ENCODE measurements at regions not wholly inside any gene's neighbourhood (a gene's known extent, or its start where the extent isn't known, plus 50 kb on each side); places are given as distances from the start of the nearest gene placed in this dataset.

- POLR2A ChIA-PET (ENCODE audit: unreplicated experiment) = interaction anchor here (0.6 to 0.7 kb wide), 3 partner anchors 20 to 954 kb away, joined by 4 to 6 read pairs (median 5); no protein-coding TSS in a partner anchor
- H3K79me2 ChIP-seq (ENCODE audit: low read depth) = no peaks in the 10 kb centered on the region
- H4K20me1 ChIP-seq (ENCODE audit: insufficient read depth) = no peaks in the 10 kb centered on the region
- intact Hi-C loops (cut with micrococcal nuclease; ENCODE audit: unreplicated experiment) = no loop called here
- peak overlapping the region; percentile 31; the same call in 1 of the 2 replicates for H3K4me3 ChIP-seq
- H3K27me3 ChIP-seq (ENCODE audit: insufficient read depth, low read depth) = no peaks in the 10 kb centered on the region
- H2AFZ ChIP-seq = peak overlapping the region; percentile 22
- peaks cover 35% of the 10 kb centered on the region for H3K4me1 ChIP-seq (replicated peaks; ENCODE audit: insufficient read depth)
- no TSS peak for BruUV-seq (replicated peaks)
- TF ChIP-seq EZH2 (IDR thresholded peaks at IDR 0.05; ENCODE audit: low read depth) (no peak), CTCF (conservative IDR thresholded peaks at IDR 0.05) (no peak)
- peak overlapping the region; percentile 99 for H3K27ac ChIP-seq
- peaks cover 4% of the 10 kb centered on the region; the same call in 1 of the 2 replicates for H3K9me3 ChIP-seq (ENCODE audit: insufficient read depth, low read depth)
- H3K36me3 ChIP-seq (ENCODE audit: low read depth) = no peaks in the 10 kb centered on the region
- peak overlapping the region; percentile 68 for H3K4me2 ChIP-seq
- H3K9me2 ChIP-seq (ENCODE audit: insufficient read depth) = no peaks in the 10 kb centered on the region
- DNase-seq = peak; percentile 52 to 81
- peaks cover 23% of the 10 kb centered on the region for H3F3A ChIP-seq (ENCODE audit: insufficient read depth, low read depth)
- CTCF ChIA-PET = no interaction called here
These were observed 85.6 kb upstream of the CARMIL1 start for GRCh38 chr6:25193460-25194171.

- TF ChIP-seq CTCF (conservative IDR thresholded peaks at IDR 0.05) (no peak), EZH2 (IDR thresholded peaks at IDR 0.05; ENCODE audit: low read depth) (no peak)
- peak overlapping the region; percentile 68 for H3K4me2 ChIP-seq
- H3K9me2 ChIP-seq (ENCODE audit: insufficient read depth) = no peaks in the 10 kb centered on the region
- no peaks in the 10 kb centered on the region for H3K36me3 ChIP-seq (ENCODE audit: low read depth)
- H4K20me1 ChIP-seq (ENCODE audit: insufficient read depth) = no peaks in the 10 kb centered on the region
- H3K27ac ChIP-seq = peak overlapping the region; percentile 99
- CTCF ChIA-PET = no interaction called here
- no peaks in the 10 kb centered on the region for H3K27me3 ChIP-seq (ENCODE audit: insufficient read depth, low read depth)
- DNase-seq = no peak
- POLR2A ChIA-PET (ENCODE audit: unreplicated experiment) = interaction anchor here (0.7 kb wide), 1 partner anchor 955 kb away, joined by 6 read pairs; no protein-coding TSS in a partner anchor
- no peaks in the 10 kb centered on the region for H3K79me2 ChIP-seq (ENCODE audit: low read depth)
- H2AFZ ChIP-seq = peak overlapping the region; percentile 18; the same call in 1 of the 2 replicates
- intact Hi-C loops (cut with micrococcal nuclease; ENCODE audit: unreplicated experiment) = no loop called here
- H3K4me1 ChIP-seq (replicated peaks; ENCODE audit: insufficient read depth) = peaks cover 35% of the 10 kb centered on the region
- 0 out of 2 replicates have a peak overlapping the region, but pooled peaks have one; percentile 31 for H3K4me3 ChIP-seq
- peaks cover 4% of the 10 kb centered on the region; the same call in 1 of the 2 replicates for H3K9me3 ChIP-seq (ENCODE audit: insufficient read depth, low read depth)
- H3F3A ChIP-seq (ENCODE audit: insufficient read depth, low read depth) = peaks cover 23% of the 10 kb centered on the region
- BruUV-seq (replicated peaks) = no TSS peak
These were observed 84.9 kb upstream of the CARMIL1 start for GRCh38 chr6:25194172-25194678.

GRCh38 chr6:25196464-25196863, 82.7 kb upstream of the CARMIL1 start:
- Histone ChIP-seq H3K4me2 (no peak overlapping the region), H3F3A (ENCODE audit: insufficient read depth, low read depth) (peaks cover 23% of the 10 kb centered on the region), H3K9me3 (ENCODE audit: insufficient read depth, low read depth) (no peaks in the 10 kb centered on the region; the same call in 1 of the 2 replicates), H3K4me3 (no peak overlapping the region), H3K36me3 (ENCODE audit: low read depth) (no peaks in the 10 kb centered on the region), H3K79me2 (ENCODE audit: low read depth) (no peaks in the 10 kb centered on the region), H3K27ac (no peak overlapping the region), H3K9me2 (ENCODE audit: insufficient read depth) (no peaks in the 10 kb centered on the region), H4K20me1 (ENCODE audit: insufficient read depth) (no peaks in the 10 kb centered on the region), H3K27me3 (ENCODE audit: insufficient read depth, low read depth) (no peaks in the 10 kb centered on the region), H2AFZ (no peak overlapping the region; the same call in 1 of the 2 replicates), H3K4me1 (replicated peaks; ENCODE audit: insufficient read depth) (peaks cover 35% of the 10 kb centered on the region)
- CTCF ChIA-PET = no interaction called here
- intact Hi-C loops (cut with micrococcal nuclease; ENCODE audit: unreplicated experiment) = no loop called here
- POLR2A ChIA-PET (ENCODE audit: unreplicated experiment) = no interaction called here
- TF ChIP-seq CTCF (conservative IDR thresholded peaks at IDR 0.05) (no peak), EZH2 (IDR thresholded peaks at IDR 0.05; ENCODE audit: low read depth) (no peak)
- no TSS peak for BruUV-seq (replicated peaks)
- no peak for DNase-seq

Data from PC-9 (cell line).